ENCODE measurements at regions not wholly inside any gene's neighbourhood (a gene's known extent, or its start where the extent isn't known, plus 50 kb on each side); places are given as distances from the start of the nearest gene placed in this dataset.

- no peak for DNase-seq
Measured at GRCh38 chr22:22423681-22424080, 84.9 kb downstream of the ZNF280B start.

GRCh38 chr22:22424210-22424800, 84.2 kb downstream of the ZNF280B start:
- DNase-seq, result no peak

GRCh38 chr22:22424956-22425355, 83.6 kb downstream of the ZNF280B start:
- DNase-seq, result no peak

DNA sequence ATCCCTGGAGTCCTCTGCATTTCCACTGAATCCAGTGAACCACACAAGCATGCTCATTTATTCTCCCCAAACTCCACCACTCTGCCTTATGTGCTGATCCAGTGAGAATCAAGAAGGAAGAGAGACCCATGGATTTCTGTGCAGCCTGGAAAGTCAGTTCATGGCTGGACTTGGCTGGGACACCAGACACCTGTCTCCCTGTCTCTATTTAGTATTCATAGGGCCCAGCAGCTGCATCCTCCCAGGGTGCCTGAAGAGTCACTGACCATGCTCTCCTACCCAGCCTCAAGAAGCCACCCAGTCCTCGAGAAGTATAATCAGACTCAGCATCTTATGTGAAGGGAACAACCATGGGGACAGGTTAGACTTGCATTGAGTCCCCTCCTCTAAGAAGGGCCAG, 83.2 kb downstream of the ZNF280B start:
- no peak for DNase-seq

GRCh38 chr22:22425783-22426624, 82.5 kb downstream of the ZNF280B start:
- DNase-seq, result no peak

DNA sequence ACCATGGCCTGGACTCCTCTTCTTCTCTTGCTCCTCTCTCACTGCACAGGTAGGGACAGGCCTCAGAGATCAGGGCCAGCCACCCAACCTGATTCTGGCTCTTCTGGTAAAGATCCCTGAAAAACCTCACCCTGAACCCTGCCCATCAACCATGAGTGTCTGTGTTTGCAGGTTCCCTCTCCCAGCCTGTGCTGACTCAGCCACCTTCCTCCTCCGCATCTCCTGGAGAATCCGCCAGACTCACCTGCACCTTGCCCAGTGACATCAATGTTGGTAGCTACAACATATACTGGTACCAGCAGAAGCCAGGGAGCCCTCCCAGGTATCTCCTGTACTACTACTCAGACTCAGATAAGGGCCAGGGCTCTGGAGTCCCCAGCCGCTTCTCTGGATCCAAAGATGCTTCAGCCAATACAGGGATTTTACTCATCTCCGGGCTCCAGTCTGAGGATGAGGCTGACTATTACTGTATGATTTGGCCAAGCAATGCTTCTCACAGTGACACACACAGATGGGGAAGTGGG, 80.9 kb downstream of the ZNF280B start:
- no peak for DNase-seq

GRCh38 chr22:22428222-22429098, 80.1 kb downstream of the ZNF280B start:
- no peak for DNase-seq

GRCh38 chr22:22429369-22430108, 79.0 kb downstream of the ZNF280B start:
- no peak for DNase-seq

DNA sequence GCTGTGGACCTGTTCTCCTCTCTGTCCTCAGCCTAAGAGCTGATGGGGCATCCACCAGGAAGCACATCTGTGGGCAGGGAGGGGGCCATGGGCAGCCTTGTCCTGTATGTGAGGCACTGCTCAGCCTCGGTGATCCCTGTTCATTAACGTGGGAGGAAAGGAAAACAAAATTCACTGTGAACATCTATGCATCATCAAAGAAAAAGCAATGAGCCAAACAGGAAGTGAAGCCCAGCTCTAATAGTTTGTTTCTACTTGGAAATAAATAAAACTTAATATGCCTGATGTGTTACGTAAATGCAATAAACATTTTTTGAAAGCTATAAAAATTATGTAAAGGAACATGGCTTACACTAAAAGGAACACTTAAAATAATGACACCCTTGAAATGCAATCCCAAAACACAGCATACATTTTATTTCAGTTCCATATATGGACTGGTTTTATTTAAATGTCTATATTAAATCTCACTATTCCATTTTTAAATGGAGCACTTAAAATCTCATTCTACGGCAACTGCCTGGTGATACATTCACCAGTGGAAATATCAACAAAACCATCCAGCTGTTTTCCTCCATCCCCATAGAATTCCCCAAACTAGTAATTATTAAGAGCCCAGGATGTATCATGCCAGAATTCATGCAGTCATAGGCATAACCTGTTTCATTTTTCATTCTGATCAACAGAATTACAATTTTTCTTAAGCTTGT, 78.3 kb downstream of the ZNF280B start:
- DNase-seq, result no peak

GRCh38 chr22:22431271-22432220, 77.0 kb downstream of the ZNF280B start:
- peak; percentile 10 for DNase-seq

DNA sequence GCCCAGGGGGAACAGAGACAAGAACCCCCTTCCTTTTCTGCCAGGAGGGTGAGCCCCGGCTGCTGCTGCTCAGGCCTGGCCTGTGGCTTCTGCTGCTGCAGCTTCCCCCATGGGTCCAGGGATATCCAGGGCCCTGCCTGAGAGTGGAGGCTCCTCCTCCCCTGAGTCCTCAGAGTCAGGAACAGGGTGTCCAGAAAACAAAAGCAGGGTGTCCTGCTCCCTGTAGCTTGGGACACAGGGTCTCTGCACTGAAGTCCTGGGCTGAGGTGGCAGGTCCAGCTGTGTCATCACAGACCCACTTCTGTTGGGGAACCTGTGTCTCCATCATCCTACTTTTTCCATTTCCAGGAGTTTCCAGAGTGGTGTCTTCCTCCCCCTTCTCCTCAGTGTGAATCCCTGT, 76.1 kb downstream of the ZNF280B start:
- DNase-seq, result no peak

DNA sequence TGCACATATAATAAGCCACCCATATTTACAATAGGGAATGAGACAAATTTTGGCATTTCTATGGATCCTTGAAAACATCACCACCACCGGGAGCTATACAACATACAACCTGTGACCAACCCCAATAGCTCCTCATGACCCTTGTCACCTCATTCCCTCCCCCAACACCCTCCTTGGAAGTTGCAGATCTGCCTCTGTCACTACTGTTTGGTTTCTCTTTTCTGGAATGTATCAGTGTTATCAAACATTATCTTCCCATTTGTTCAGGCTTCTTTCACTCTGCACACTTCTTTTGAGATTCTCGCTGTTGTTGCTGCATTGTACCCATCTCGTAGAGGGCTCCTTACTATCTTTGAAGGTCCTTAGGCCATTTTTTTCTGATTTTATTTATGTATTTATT, 75.6 kb downstream of the ZNF280B start:
- no peak for DNase-seq

GRCh38 chr22:22433770-22434169, 74.8 kb downstream of the ZNF280B start:
- no peak for DNase-seq
